ENCODE measurements at regions not wholly inside any gene's neighbourhood (a gene's known extent, or its start where the extent isn't known, plus 50 kb on each side); places are given as distances from the start of the nearest gene placed in this dataset.

- no peak for DNase-seq
- no peak for TF ChIP-seq CTCF (IDR thresholded peaks at IDR 0.05; ENCODE audit: partially characterized antibody, unreplicated experiment)
These were observed 753.3 kb downstream of the IRX1 start for GRCh38 chr5:4348919-4349318.

GRCh38 chr5:4356201-4356600 lies 760.6 kb downstream of the IRX1 start:
- DNase-seq = no peak
- Mint-ChIP-seq H3K4me1 (ENCODE audit: low read depth, unreplicated experiment) (no peaks in the 10 kb centered on the region), H3K36me3 (ENCODE audit: unreplicated experiment) (no peaks in the 10 kb centered on the region), H3K27me3 (ENCODE audit: unreplicated experiment) (no peaks in the 10 kb centered on the region), H3K27ac (ENCODE audit: unreplicated experiment) (no peak overlapping the region), H3K9me3 (ENCODE audit: unreplicated experiment) (no peaks in the 10 kb centered on the region), H3K4me3 (ENCODE audit: unreplicated experiment) (no peak overlapping the region)
- no peak for TF ChIP-seq CTCF (IDR thresholded peaks at IDR 0.05; ENCODE audit: partially characterized antibody, unreplicated experiment)

More at GRCh38 chr5:4348919-4349318, 753.3 kb downstream of the IRX1 start:
- H3K4me1 Mint-ChIP-seq (ENCODE audit: low read depth, unreplicated experiment) = peaks cover 10% of the 10 kb centered on the region
- no peak overlapping the region for H3K27ac Mint-ChIP-seq (ENCODE audit: unreplicated experiment)
- peaks cover 1% of the 10 kb centered on the region for H3K9me3 Mint-ChIP-seq (ENCODE audit: unreplicated experiment)
- no peak overlapping the region for H3K4me3 Mint-ChIP-seq (ENCODE audit: unreplicated experiment)
- H3K36me3 Mint-ChIP-seq (ENCODE audit: unreplicated experiment) = no peaks in the 10 kb centered on the region
- H3K27me3 Mint-ChIP-seq (ENCODE audit: unreplicated experiment) = peaks cover 8% of the 10 kb centered on the region

- Mint-ChIP-seq H3K4me3 (ENCODE audit: unreplicated experiment) (no peak overlapping the region), H3K4me1 (ENCODE audit: low read depth, unreplicated experiment) (no peaks in the 10 kb centered on the region), H3K27me3 (ENCODE audit: unreplicated experiment) (no peaks in the 10 kb centered on the region), H3K9me3 (ENCODE audit: unreplicated experiment) (no peaks in the 10 kb centered on the region), H3K36me3 (ENCODE audit: unreplicated experiment) (no peaks in the 10 kb centered on the region), H3K27ac (ENCODE audit: unreplicated experiment) (no peak overlapping the region)
- DNase-seq = no peak
- TF ChIP-seq CTCF (IDR thresholded peaks at IDR 0.05; ENCODE audit: partially characterized antibody, unreplicated experiment) = no peak
These were observed 764.2 kb downstream of the IRX1 start for GRCh38 chr5:4359847-4360246.

DNA sequence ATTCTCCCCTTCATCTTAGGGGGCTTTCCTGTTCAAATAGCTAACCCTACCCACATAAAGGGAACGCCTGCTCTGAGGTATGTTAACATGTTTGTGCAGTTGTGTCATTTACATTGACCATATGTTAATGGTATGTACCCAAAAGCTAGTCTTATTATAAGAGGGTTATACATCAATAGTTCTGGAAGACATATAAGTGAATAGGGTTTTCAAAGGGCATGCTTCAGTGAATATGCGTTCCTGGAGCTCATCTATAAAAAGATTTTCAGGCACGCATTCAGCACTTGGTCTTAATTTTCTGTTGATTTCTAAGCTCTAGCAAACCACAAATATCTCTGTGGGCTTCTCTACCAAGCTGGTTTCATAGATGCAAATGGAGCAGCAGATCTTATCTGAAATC lies 766.1 kb downstream of the IRX1 start:
- H3K36me3 Mint-ChIP-seq (ENCODE audit: unreplicated experiment) = no peaks in the 10 kb centered on the region
- no peak for DNase-seq
- H3K4me1 Mint-ChIP-seq (ENCODE audit: low read depth, unreplicated experiment) = no peaks in the 10 kb centered on the region
- peaks cover 1% of the 10 kb centered on the region for H3K27me3 Mint-ChIP-seq (ENCODE audit: unreplicated experiment)
- no peak overlapping the region for H3K27ac Mint-ChIP-seq (ENCODE audit: unreplicated experiment)
- no peaks in the 10 kb centered on the region for H3K9me3 Mint-ChIP-seq (ENCODE audit: unreplicated experiment)
- no peak overlapping the region for H3K4me3 Mint-ChIP-seq (ENCODE audit: unreplicated experiment)
- no peak for TF ChIP-seq CTCF (IDR thresholded peaks at IDR 0.05; ENCODE audit: partially characterized antibody, unreplicated experiment)

DNA sequence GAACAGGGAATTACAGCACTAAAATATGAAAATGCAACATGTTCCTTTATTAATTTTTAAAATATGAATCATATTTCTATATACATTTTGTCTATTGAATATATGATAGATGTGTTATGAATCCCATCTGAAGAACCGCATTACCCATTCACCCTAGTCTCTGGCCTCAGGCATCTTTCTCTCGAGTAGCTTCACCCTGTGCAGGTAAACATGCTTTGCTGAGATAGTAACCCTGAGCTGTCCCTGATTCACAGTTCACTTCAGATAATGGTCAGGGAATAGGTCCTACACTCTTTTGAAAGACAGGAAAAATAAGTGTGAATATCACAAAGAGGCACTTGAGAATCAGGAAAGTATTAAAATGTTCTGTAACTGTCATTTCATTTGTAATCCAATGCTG lies 766.8 kb downstream of the IRX1 start:
- TF ChIP-seq CTCF (IDR thresholded peaks at IDR 0.05; ENCODE audit: partially characterized antibody, unreplicated experiment) = no peak
- Mint-ChIP-seq H3K4me1 (ENCODE audit: low read depth, unreplicated experiment) (no peaks in the 10 kb centered on the region), H3K27me3 (ENCODE audit: unreplicated experiment) (peaks cover 1% of the 10 kb centered on the region), H3K36me3 (ENCODE audit: unreplicated experiment) (no peaks in the 10 kb centered on the region), H3K27ac (ENCODE audit: unreplicated experiment) (no peak overlapping the region), H3K9me3 (ENCODE audit: unreplicated experiment) (no peaks in the 10 kb centered on the region), H3K4me3 (ENCODE audit: unreplicated experiment) (no peak overlapping the region)
- no peak for DNase-seq

Data from glutamatergic neuron (in vitro differentiated cells).